Choroid plexus epithelial cell (primary cell): ENCODE measurements at regions not wholly inside any gene's neighbourhood (a gene's known extent, or its start where the extent isn't known, plus 50 kb on each side); places are given as distances from the start of the nearest gene placed in this dataset.
A peak's percentile ranks its signal among the peaks of the same experiment; 100 is the strongest.

Source experiments
- DNase-seq: peaks from one replicate; pipeline ENCODE4 v3.0.0-alpha.2; 2010; ENCODE audit warnings: low read depth
- H3K4me3 ChIP-seq: 2 replicates; pipeline ENCODE4 v1.5.1; 2011; ENCODE audit warnings: low read depth, mild to moderate bottlenecking, control low read depth, low read length, moderate library complexity
- CTCF ChIP-seq: conservative IDR thresholded peaks from 2 replicates; pipeline ENCODE4 v1.5.1; 2011; ENCODE audit warnings: low read depth, mild to moderate bottlenecking, control low read depth, inconsistent platforms, low read length, moderate library complexity

- no peak overlapping the region for H3K4me3 ChIP-seq
- no peak for TF ChIP-seq CTCF
Measured at GRCh38 chr6:66355471-66355870, 648.4 kb upstream of the EYS start.

GRCh38 chr6:66344796-66345195 lies 637.8 kb upstream of the EYS start:
- no peak overlapping the region for H3K4me3 ChIP-seq
- TF ChIP-seq CTCF = no peak
- no peak for DNase-seq

More at GRCh38 chr6:66355471-66355870, 648.4 kb upstream of the EYS start:
- no peak for DNase-seq

GRCh38 chr6:66340736-66341135 lies 633.7 kb upstream of the EYS start:
- no peak for TF ChIP-seq CTCF
- no peak for DNase-seq
- no peak overlapping the region for H3K4me3 ChIP-seq

GRCh38 chr6:66336176-66336575 lies 629.1 kb upstream of the EYS start:
- DNase-seq = peak; percentile 12
- no peak overlapping the region for H3K4me3 ChIP-seq
- TF ChIP-seq CTCF = no peak

- no peak for TF ChIP-seq CTCF
- H3K4me3 ChIP-seq = no peak overlapping the region
- peak; percentile 46 for DNase-seq
Measured at GRCh38 chr6:66328200-66328599, 621.2 kb upstream of the EYS start.

GRCh38 chr6:66326228-66326627 lies 619.2 kb upstream of the EYS start:
- no peak for TF ChIP-seq CTCF
- DNase-seq = no peak
- no peak overlapping the region for H3K4me3 ChIP-seq

GRCh38 chr6:66321017-66321416 lies 614.0 kb upstream of the EYS start:
- no peak for TF ChIP-seq CTCF
- DNase-seq = no peak
- H3K4me3 ChIP-seq = no peak overlapping the region
